NB4 (cell line): ENCODE measurements at regions not wholly inside any gene's neighbourhood (a gene's known extent, or its start where the extent isn't known, plus 50 kb on each side); places are given as distances from the start of the nearest gene placed in this dataset.

Experiments
- CTCF ChIP-seq: IDR thresholded peaks from one replicate; pipeline ENCODE4 v1.5.1; 2012; ENCODE audit warnings: low read depth, low read length
- MAX ChIP-seq: IDR thresholded peaks from 2 replicates; pipeline ENCODE4 v1.6.1; 2011; ENCODE audit warnings: low read depth, low read length

GRCh38 chr18:55781481-55781957 lies 193.5 kb upstream of the TCF4 start:
- TF ChIP-seq CTCF (peak; percentile 31), MAX (no peak)
